ENCODE measurements at regions not wholly inside any gene's neighbourhood (a gene's known extent, or its start where the extent isn't known, plus 50 kb on each side); places are given as distances from the start of the nearest gene placed in this dataset.

- intact Hi-C loops (cut with DNase I), result no loop called here
- TF ChIP-seq POLR2A (IDR thresholded peaks at IDR 0.05) (no peak), CTCF (IDR thresholded peaks at IDR 0.05) (no peak)
- no peaks in the 10 kb centered on the region for H3K36me3 ChIP-seq
- H3K4me3 ChIP-seq (replicated peaks in 1 of 3), result no peak overlapping the region
- 89 to 91% methylated on average over 3 of the region's 3 CpGs for WGBS, 2 donors
- DNase-seq, result no peak
- no peaks in the 10 kb centered on the region for H3K27me3 ChIP-seq
- no peaks in the 10 kb centered on the region for H3K4me1 ChIP-seq
- no peak overlapping the region for H3K27ac ChIP-seq
- H3K9me3 ChIP-seq, result no peaks in the 10 kb centered on the region
Observed at GRCh38 chr5:125316391-125316790, 570.0 kb upstream of the ZNF608 start.

GRCh38 chr5:125316915-125317535 lies 570.6 kb upstream of the ZNF608 start:
- Histone ChIP-seq H3K4me3 (replicated peaks in 1 of 3) (no peak overlapping the region), H3K27ac (no peak overlapping the region), H3K9me3 (no peaks in the 10 kb centered on the region), H3K36me3 (no peaks in the 10 kb centered on the region), H3K27me3 (no peaks in the 10 kb centered on the region), H3K4me1 (no peaks in the 10 kb centered on the region)
- TF ChIP-seq CTCF (IDR thresholded peaks at IDR 0.05) (no peak), POLR2A (IDR thresholded peaks at IDR 0.05) (no peak)
- no peak for DNase-seq
- intact Hi-C loops (cut with DNase I), result no loop called here
- WGBS, 2 donors, result 73 to 79% methylated on average over 7 of the region's 7 CpGs

GRCh38 chr5:125317536-125317995 lies 571.1 kb upstream of the ZNF608 start:
- H3K4me3 ChIP-seq (replicated peaks in 1 of 3), result no peak overlapping the region
- WGBS, 2 donors, result 71 to 76% methylated on average over 5 of the region's 5 CpGs
- no peaks in the 10 kb centered on the region for H3K4me1 ChIP-seq
- no peak overlapping the region for H3K27ac ChIP-seq
- intact Hi-C loops (cut with DNase I), result no loop called here
- no peaks in the 10 kb centered on the region for H3K9me3 ChIP-seq
- DNase-seq, result no peak
- TF ChIP-seq POLR2A (IDR thresholded peaks at IDR 0.05), result no peak
- no peak for TF ChIP-seq CTCF (IDR thresholded peaks at IDR 0.05)
- no peaks in the 10 kb centered on the region for H3K36me3 ChIP-seq
- no peaks in the 10 kb centered on the region for H3K27me3 ChIP-seq

- no peaks in the 10 kb centered on the region for H3K4me1 ChIP-seq
- intact Hi-C loops (cut with DNase I), result no loop called here
- no peak overlapping the region for H3K27ac ChIP-seq
- no peaks in the 10 kb centered on the region for H3K27me3 ChIP-seq
- no peaks in the 10 kb centered on the region for H3K9me3 ChIP-seq
- no peak overlapping the region for H3K4me3 ChIP-seq (replicated peaks in 1 of 3)
- no peak for TF ChIP-seq POLR2A (IDR thresholded peaks at IDR 0.05)
- H3K36me3 ChIP-seq, result no peaks in the 10 kb centered on the region
- DNase-seq, result no peak
- WGBS, 2 donors, result 96 to 98% methylated on average over 1 of the region's 1 CpG
Observed at GRCh38 chr5:125321654-125322053, 575.2 kb upstream of the ZNF608 start.

- WGBS, 2 donors, result 58 to 60% methylated on average over 2 of the region's 2 CpGs
- DNase-seq, result no peak
- H3K27me3 ChIP-seq, result no peaks in the 10 kb centered on the region
- H3K4me3 ChIP-seq (replicated peaks in 1 of 3), result no peak overlapping the region
- no peaks in the 10 kb centered on the region for H3K9me3 ChIP-seq
- H3K4me1 ChIP-seq, result no peaks in the 10 kb centered on the region
- H3K36me3 ChIP-seq, result no peaks in the 10 kb centered on the region
- no peak overlapping the region for H3K27ac ChIP-seq
- intact Hi-C loops (cut with DNase I), result no loop called here
- TF ChIP-seq POLR2A (IDR thresholded peaks at IDR 0.05) (no peak), CTCF (IDR thresholded peaks at IDR 0.05) (no peak)
Observed at GRCh38 chr5:125323613-125324012, 577.2 kb upstream of the ZNF608 start.
